Skeletal muscle tissue (tissue), 3 donors: ENCODE measurements at regions not wholly inside any gene's neighbourhood (a gene's known extent, or its start where the extent isn't known, plus 50 kb on each side); places are given as distances from the start of the nearest gene placed in this dataset.

Experiments
- H3K27ac ChIP-seq: one replicate; pipeline ENCODE4 v1.7.0; 2013; ENCODE audit warnings: mild to moderate bottlenecking, low read depth, low read length, inconsistent platforms
- H3K27me3 ChIP-seq, 3 donors: one replicate each; pipeline ENCODE4 v1.7.0; 2013; ENCODE audit warnings: low read length in 3 of 3; ENCODE audit not compliant: control insufficient read depth in 3 of 3, insufficient read depth in 3 of 3
- H3K36me3 ChIP-seq, 3 donors: one replicate each; pipeline ENCODE4 v1.7.0; 2013; ENCODE audit warnings: low read length in 3 of 3; ENCODE audit not compliant: control insufficient read depth in 3 of 3, insufficient read depth in 3 of 3
- H3K4me1 ChIP-seq, 3 donors: one replicate each; pipeline ENCODE4 v1.7.0; 2013; ENCODE audit warnings: low read length in 3 of 3, mild to moderate bottlenecking in 3 of 3; ENCODE audit not compliant: control insufficient read depth in 3 of 3, insufficient read depth in 3 of 3
- H3K4me3 ChIP-seq, 3 donors: one replicate each; pipeline ENCODE4 v1.7.0; 2013; ENCODE audit warnings: low read length in 3 of 3
- H3K9ac ChIP-seq, 3 donors: one replicate each; pipeline ENCODE4 v1.7.0; 2013; ENCODE audit warnings: low read length in 3 of 3, mild to moderate bottlenecking in 3 of 3, moderate library complexity in 2 of 3, low read depth in 1 of 3
- H3K9me3 ChIP-seq, 3 donors: one replicate each; pipeline ENCODE4 v1.7.0; 2013; ENCODE audit warnings: low read length in 3 of 3; ENCODE audit not compliant: control insufficient read depth in 3 of 3
- donor health status: Osteomylitis.

DNA sequence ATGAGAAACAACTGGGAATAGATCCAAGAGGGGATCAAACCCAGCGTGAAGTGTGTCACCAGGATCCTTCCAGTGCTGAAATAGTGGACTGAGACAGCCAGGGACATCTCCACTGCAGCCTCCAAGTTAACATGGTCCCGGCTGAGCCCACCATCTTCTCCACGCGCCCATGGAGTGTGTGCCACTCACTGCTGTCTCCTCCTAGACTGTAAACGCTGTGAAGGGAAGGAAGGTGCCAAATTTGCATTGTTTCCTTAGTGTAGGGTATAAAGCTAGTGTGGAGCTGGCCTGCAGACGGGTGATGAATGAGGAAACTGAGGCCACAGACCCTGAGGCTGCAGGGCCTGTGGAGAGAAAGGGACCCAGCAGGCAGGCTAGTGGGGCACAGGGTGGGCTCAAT, 183.6 kb downstream of the FOXD2 start:
- no peaks in the 10 kb centered on the region for H3K36me3 ChIP-seq
- H3K9ac ChIP-seq, result no peak overlapping the region
- H3K9me3 ChIP-seq, result no peaks in the 10 kb centered on the region
- peaks cover 14 to 24% (median 19%) of the 10 kb centered on the region in 3 donors for H3K4me1 ChIP-seq
- no peak overlapping the region for H3K27ac ChIP-seq
- H3K27me3 ChIP-seq, result no peaks in the 10 kb centered on the region
- peak overlapping the region in 1 of 3 donors; percentile 13 for H3K4me3 ChIP-seq

DNA sequence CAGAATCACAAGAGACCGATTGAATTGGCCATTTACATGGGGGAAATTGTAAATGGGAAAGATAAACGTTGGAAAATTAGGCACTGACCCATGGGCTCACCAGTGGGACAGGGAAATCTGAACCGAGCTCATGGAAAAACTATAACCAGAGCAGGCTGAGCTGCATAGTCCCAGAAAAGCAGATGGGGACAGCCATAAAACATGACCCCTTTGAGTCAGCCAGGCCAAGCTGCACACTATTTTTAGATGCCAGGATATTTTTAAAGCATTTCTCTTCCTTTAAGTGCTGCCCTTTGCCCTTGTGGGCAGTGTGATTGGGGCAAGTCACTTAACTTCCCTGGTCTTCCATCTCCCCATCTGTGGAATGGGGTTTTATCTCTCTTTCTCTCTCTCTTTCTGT, 184.1 kb downstream of the FOXD2 start:
- H3K9me3 ChIP-seq, result no peaks in the 10 kb centered on the region
- no peaks in the 10 kb centered on the region for H3K36me3 ChIP-seq
- no peak overlapping the region for H3K4me3 ChIP-seq
- H3K27me3 ChIP-seq, result no peaks in the 10 kb centered on the region
- H3K4me1 ChIP-seq, result peaks cover 14 to 24% (median 19%) of the 10 kb centered on the region in 3 donors
- no peak overlapping the region for H3K9ac ChIP-seq
- H3K27ac ChIP-seq, result peak overlapping the region; percentile 27

DNA sequence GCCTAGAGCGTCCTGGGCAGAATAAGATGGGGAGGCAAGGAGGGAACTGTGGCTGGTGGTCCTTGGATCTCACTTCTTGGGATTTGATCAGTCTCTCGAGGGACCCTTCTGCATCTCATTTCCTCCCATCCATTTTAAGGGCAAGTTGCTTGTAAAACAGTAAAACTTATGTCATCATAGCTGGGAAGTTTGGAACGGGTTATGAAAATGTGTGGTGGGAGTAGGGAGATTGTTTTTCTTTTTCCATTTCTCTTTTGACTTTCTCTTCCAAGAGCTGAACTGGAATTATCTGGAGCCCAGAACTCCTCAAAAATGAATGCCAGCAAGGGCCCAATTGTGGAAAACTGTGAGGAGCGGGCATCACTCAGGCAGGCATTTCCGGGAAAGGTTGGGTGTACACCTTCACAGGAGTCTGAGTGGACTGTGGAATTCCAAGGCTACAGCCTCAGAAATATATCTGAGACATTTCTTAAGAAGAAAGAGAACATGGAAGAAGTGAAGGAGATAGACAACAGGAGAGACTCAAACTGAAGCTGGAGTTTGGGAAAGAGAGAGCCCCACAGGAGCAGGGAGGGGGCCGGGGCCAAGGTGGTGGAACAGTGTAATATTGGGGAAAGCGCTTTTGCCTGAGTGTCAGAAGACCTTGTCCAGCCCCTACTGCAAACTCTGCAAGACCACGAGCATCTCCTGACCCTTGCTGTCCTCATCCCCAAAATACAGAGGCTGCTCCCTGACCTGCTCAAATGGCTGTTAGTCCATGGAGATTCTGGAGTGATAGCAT, 185.1 kb downstream of the FOXD2 start:
- Histone ChIP-seq H3K4me1 (peaks cover 14 to 24% (median 19%) of the 10 kb centered on the region in 3 donors), H3K4me3 (no peak overlapping the region), H3K9me3 (no peaks in the 10 kb centered on the region), H3K9ac (no peak overlapping the region), H3K27me3 (no peaks in the 10 kb centered on the region), H3K36me3 (no peaks in the 10 kb centered on the region), H3K27ac (no peak overlapping the region)

DNA sequence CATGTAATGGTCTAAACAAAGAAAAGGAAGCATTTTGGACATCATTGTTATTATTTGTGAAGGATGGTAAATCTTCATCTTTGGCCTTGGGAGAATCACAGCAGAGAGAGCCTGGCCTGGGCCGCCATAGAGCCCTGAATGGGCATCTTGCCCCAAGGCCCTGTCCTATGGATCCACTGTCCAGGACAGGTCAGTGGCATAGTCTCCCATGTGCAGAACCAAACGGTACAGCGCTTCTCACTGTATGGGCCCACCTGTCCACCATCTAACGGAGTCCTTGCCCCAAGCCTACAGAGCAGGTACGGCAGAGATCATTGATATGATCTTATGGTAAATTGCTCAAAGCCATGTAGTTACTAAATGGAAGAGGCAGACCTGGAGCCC, 185.7 kb downstream of the FOXD2 start:
- H3K27me3 ChIP-seq, result no peaks in the 10 kb centered on the region

DNA sequence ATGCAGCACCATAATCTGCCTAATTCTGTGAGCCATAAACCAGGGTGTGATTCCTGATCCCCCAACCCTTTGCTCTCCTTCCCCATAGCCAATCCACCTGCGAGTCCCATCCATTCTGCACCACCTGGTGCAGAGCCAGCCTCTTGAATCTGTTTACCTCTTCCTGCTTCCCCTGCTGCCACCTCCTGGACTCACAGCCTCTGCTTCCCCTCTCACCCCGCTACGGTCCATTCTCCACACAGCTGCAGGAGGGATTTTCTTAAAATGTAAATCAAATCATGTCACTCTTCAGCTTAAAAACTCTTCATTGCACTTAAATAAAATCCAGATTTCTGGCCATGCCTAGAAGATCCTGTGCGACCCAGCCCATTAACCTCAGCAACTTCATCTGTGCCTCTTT, 186.7 kb downstream of the FOXD2 start:
- Histone ChIP-seq H3K4me1 (peaks cover 13 to 22% (median 14%) of the 10 kb centered on the region in 3 donors), H3K9me3 (no peaks in the 10 kb centered on the region), H3K36me3 (no peaks in the 10 kb centered on the region), H3K27ac (no peak overlapping the region), H3K9ac (no peak overlapping the region), H3K27me3 (no peaks in the 10 kb centered on the region), H3K4me3 (no peak overlapping the region)

More for the DNA sequence above, 185.7 kb downstream of the FOXD2 start:
- Histone ChIP-seq H3K9me3 (no peaks in the 10 kb centered on the region), H3K4me3 (no peak overlapping the region), H3K27ac (no peak overlapping the region), H3K36me3 (no peaks in the 10 kb centered on the region), H3K4me1 (peaks cover 14 to 24% (median 19%) of the 10 kb centered on the region in 3 donors), H3K9ac (no peak overlapping the region)

DNA sequence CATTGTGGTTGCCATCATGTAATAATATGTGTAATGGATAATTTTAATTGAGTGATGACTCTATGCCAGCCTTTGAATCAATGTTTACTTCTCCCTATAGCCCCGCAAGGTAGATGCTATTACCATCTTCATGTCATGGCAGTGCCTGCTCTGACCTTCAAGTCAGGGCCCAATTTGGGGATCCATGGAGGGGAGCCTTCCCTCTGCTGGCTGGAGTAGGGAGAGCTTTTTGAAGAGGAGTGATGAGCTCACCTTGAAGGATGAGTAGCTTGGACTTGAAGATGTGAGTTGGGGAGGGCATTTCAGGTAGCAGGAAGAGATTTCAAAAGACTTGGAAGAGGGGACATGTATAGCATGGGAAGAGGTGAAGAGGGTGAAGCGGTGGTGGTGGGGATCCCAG, 189.2 kb downstream of the FOXD2 start:
- Histone ChIP-seq H3K36me3 (no peaks in the 10 kb centered on the region), H3K27ac (no peak overlapping the region), H3K27me3 (peaks cover under 1 to 7% (median 1%) of the 10 kb centered on the region in 3 donors), H3K4me3 (no peak overlapping the region), H3K4me1 (peaks cover 4 to 11% (median 8%) of the 10 kb centered on the region in 3 donors), H3K9ac (no peak overlapping the region), H3K9me3 (no peaks in the 10 kb centered on the region)

DNA sequence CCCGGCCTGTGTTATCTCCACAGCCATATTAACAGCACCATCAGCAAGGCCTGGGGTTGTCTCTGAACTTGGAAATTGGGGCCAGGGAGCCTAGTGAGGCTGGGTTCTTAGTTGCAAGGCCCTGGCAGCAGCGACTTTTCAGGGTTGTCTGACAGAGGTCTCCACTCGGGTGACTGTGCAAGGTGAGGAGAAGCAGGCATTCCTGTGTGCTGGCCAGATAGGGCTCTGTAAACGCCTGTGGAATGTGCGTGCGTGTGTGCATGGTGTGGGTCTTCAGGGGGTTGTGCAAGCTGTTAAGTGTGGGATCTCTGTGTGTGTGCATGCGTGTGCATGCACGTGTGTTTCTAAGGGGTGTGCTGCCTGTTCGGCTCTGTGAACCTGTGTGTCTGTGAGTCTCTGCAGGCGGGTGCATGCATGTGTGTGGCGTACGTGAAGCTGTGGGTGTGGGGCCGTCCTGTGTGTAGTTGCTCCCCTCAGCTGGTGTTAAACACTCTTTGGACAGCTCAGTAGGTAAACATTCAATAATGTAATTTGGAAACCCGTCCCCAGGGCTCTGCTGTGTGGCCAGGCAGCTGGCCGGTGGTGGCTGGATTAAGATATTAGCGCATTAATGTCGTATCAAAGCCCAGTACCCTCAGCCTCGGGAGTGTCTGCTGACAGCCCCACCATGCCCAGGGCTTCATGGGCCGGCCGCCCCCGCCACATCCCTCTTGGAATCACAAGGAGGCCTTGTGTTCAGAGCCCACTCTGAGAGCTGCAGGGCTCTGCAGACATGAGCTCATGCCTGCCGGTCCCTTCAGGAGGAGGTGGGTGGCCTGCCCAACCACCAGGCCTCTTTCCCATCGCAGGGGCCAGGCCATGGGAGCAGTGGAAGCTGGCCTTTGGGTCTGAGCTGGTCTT, 189.9 kb downstream of the FOXD2 start:
- Histone ChIP-seq H3K27me3 (peaks cover 3 to 7% (median 6%) of the 10 kb centered on the region in 3 donors), H3K4me1 (peaks cover under 1 to 4% (median under 1%) of the 10 kb centered on the region in 3 donors), H3K27ac (no peak overlapping the region), H3K4me3 (no peak overlapping the region), H3K9me3 (no peaks in the 10 kb centered on the region), H3K9ac (no peak overlapping the region), H3K36me3 (no peaks in the 10 kb centered on the region)

DNA sequence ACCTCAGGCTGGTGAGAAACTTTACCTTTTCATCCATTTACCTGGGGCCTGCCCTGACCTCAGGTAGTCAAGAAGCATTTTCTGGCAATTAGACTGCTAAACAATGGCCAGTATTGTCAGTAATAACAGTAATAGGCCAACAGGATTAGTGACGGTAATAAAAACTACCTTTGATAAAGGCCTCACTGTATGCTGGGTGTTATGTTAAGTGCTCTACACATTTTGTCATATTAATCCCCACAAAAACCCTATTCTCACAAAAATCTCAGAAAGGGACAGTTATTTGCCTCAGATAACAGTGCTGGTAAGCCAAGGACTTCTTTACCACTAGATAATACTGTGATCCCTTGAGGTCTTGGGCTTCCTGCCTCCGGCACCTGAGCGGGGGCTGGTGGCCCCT, 191.4 kb downstream of the FOXD2 start:
- Histone ChIP-seq H3K4me3 (no peak overlapping the region), H3K36me3 (no peaks in the 10 kb centered on the region), H3K27me3 (peaks cover 6 to 7% (median 6%) of the 10 kb centered on the region in 3 donors), H3K9me3 (no peaks in the 10 kb centered on the region), H3K27ac (no peak overlapping the region), H3K4me1 (no peaks in the 10 kb centered on the region), H3K9ac (no peak overlapping the region)

DNA sequence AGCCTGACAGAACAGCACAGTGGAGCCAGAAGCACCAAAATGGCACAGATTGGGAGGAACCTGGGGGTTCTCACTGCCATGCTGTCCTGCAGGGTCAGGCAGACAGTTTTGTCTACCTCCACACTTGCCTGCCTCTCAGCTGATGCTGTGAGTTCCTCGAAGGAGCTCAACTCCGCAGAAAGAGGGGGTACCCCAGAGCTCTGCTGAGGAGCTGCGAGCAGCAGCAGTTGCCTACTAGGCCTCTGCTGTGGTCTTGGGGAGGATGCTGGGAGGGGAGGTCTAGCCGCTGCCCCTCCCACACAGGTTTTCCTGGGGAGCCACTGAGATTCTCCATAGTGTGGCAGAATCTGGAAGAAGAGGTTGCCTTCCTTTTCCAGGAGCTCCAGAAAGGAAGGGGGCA, 192.5 kb downstream of the FOXD2 start:
- Histone ChIP-seq H3K27ac (no peak overlapping the region), H3K9me3 (no peaks in the 10 kb centered on the region), H3K4me1 (no peaks in the 10 kb centered on the region), H3K36me3 (no peaks in the 10 kb centered on the region), H3K27me3 (peaks cover 6 to 7% (median 6%) of the 10 kb centered on the region in 3 donors), H3K4me3 (no peak overlapping the region), H3K9ac (no peak overlapping the region)
